K562 (cell line): ENCODE measurements at regions not wholly inside any gene's neighbourhood (a gene's known extent, or its start where the extent isn't known, plus 50 kb on each side); places are given as distances from the start of the nearest gene placed in this dataset.

ENCODE experiments used
- ATAC-seq: fragments of 200-7000 bp; cut with Tn5 transposase; 3 replicates; pipeline ENCODE4 v1.9.1; 2020; ENCODE audit warnings: moderate library complexity
- BruUV-seq: library from RNA; stranded (reverse); fragments of 400-500 nt; replicated peaks from 2 replicates; lab custom pipeline; 2021; lab: Mats Ljungman, UMichigan
- CTCF ChIA-PET: fragments of 300-600 bp; formaldehyde crosslinking; extraction: SDS; loops from one replicate; lab custom pipeline; 2021; ENCODE audit warnings: low intra/inter-chr PET ratio; lab: Yijun Ruan, JAX
- POLR2A ChIA-PET: fragments of 300-600, 350-650 bp; sonication (Branson Sonifier 250); formaldehyde crosslinking; extraction: SDS; loops from one replicate; lab custom pipeline; 2021; ENCODE audit warnings: antibody characterized with exemption, inconsistent platforms; lab: Yijun Ruan, JAX
- DNase-seq, 4 experiments: peaks; one replicate each; pipeline versions ENCODE4 v3.0.0 to v3.0.0-alpha.2; 2011 to 2018; ENCODE audit warnings: low spot score in 3 of 4, mixed read lengths in 3 of 4; ENCODE audit errors: extremely low read depth in 1 of 4
- FAIRE-seq: peaks from 2 replicates; lab custom pipeline; 2011; peaks lifted over from hg19 to GRCh38; lab: Jason Lieb, UNC
- H2AFZ ChIP-seq: 2 replicates; pipeline ENCODE4 v1.6.0; 2011; ENCODE audit warnings: low read depth, low read length, control low read depth, inconsistent platforms
- H3K27ac ChIP-seq: fragments of 200-600 bp; 3 replicates; pipeline ENCODE4 v1.8.0; 2011; ENCODE audit warnings: low read depth, mild to moderate bottlenecking, control low read depth, inconsistent platforms, low read length, moderate library complexity, mixed read lengths; ENCODE audit errors: extremely low read depth
- H3K27me3 ChIP-seq, 2 experiments: fragments of 300-600 bp in 1 of 2; 2 replicates in 1 of 2; 3 replicates in 1 of 2; pipeline versions ENCODE4 v1.6.0 to v1.8.0; 2011; ENCODE audit warnings: inconsistent platforms in 2 of 2, low read length in 2 of 2, mild to moderate bottlenecking in 1 of 2, mixed read lengths in 1 of 2, moderate library complexity in 1 of 2; ENCODE audit not compliant: control insufficient read depth in 2 of 2, insufficient read depth in 2 of 2
- H3K36me3 ChIP-seq: fragments of 300-600 bp; 3 replicates; pipeline ENCODE4 v1.8.0; 2011; ENCODE audit warnings: mild to moderate bottlenecking, low read length, inconsistent platforms; ENCODE audit not compliant: control insufficient read depth, insufficient read depth
- H3K4me1 ChIP-seq, 2 experiments: fragments of 200-600 bp in 1 of 2; replicated peaks in 1 of 2; 2 replicates in 1 of 2; 3 replicates in 1 of 2; pipeline versions ENCODE4 v1.5.1 to v1.8.0; 2011; ENCODE audit warnings: inconsistent platforms in 2 of 2, low read length in 2 of 2, mild to moderate bottlenecking in 1 of 2, mixed read lengths in 1 of 2, moderate library complexity in 1 of 2; ENCODE audit not compliant: control insufficient read depth in 2 of 2, insufficient read depth in 2 of 2
- H3K4me2 ChIP-seq: 2 replicates; pipeline ENCODE4 v1.6.1; 2011; ENCODE audit warnings: low read length, control low read depth, inconsistent platforms, mixed read lengths; ENCODE audit not compliant: insufficient read depth
- H3K4me3 ChIP-seq: fragments of 200-600 bp; sonication (generic), shearing (Covaris generic); 2 replicates; pipeline ENCODE4 v1.5.1; 2016; ENCODE audit warnings: control low read depth, inconsistent platforms
- H3K79me2 ChIP-seq: fragments of 200-600 bp; 3 replicates; pipeline ENCODE4 v1.8.0; 2011; ENCODE audit warnings: low read length, inconsistent platforms; ENCODE audit not compliant: control insufficient read depth, insufficient read depth
- H3K9ac ChIP-seq, 2 experiments: 2 replicates each; pipeline versions ENCODE4 v1.6.0 to v1.6.1; 2011; ENCODE audit warnings: low read depth in 2 of 2, low read length in 2 of 2, control low read depth in 1 of 2, inconsistent platforms in 1 of 2, mild to moderate bottlenecking in 1 of 2, mixed read lengths in 1 of 2; ENCODE audit not compliant: insufficient read depth in 1 of 2
- H3K9me1 ChIP-seq: one replicate; pipeline ENCODE4 v1.6.0; 2011; ENCODE audit warnings: inconsistent platforms, mild to moderate bottlenecking, low read length, moderate library complexity; ENCODE audit not compliant: control insufficient read depth, insufficient read depth
- H3K9me3 ChIP-seq: replicated peaks from 2 replicates; pipeline ENCODE4 v1.5.1; 2011; ENCODE audit warnings: low read depth, low read length, inconsistent platforms; ENCODE audit not compliant: control insufficient read depth, insufficient read depth
- H4K20me1 ChIP-seq: replicated peaks from 2 replicates; pipeline ENCODE4 v1.6.1; 2011; ENCODE audit warnings: low read length, inconsistent platforms, mixed read lengths; ENCODE audit not compliant: control insufficient read depth, insufficient read depth
- BRD4 ChIP-seq: fragments of 200-600 bp; sonication (generic); IDR thresholded peaks from 2 replicates; pipeline ENCODE4 v1.6.1; 2017; ENCODE audit warnings: inconsistent platforms
- CREB3L1 ChIP-seq: fragments of 450-650 bp; IDR thresholded peaks from 2 replicates; pipeline ENCODE4 v1.6.1; 2014; ENCODE audit warnings: low read depth, mild to moderate bottlenecking, moderate library complexity, borderline replicate concordance
- MED1 ChIP-seq: sonication (generic); formaldehyde crosslinking; IDR thresholded peaks from 2 replicates; pipeline ENCODE4 v1.8.1; 2023; ENCODE audit warnings: missing genetic modification reagents, borderline replicate concordance
- PHF20 ChIP-seq: fragments of 450-650 bp; IDR thresholded peaks from 2 replicates; pipeline ENCODE4 v1.6.1; 2018; ENCODE audit not compliant: partially characterized antibody
- RBM14 ChIP-seq: fragments of 200-400 bp; formaldehyde crosslinking; IDR thresholded peaks from 2 replicates; pipeline ENCODE4 v1.6.1; 2018; ENCODE audit warnings: low read depth, mild to moderate bottlenecking, low read length, moderate library complexity, borderline replicate concordance; ENCODE audit not compliant: insufficient read depth
- SMAD3 ChIP-seq: fragments of 450-650 bp; formaldehyde crosslinking; conservative IDR thresholded peaks from 2 replicates; pipeline ENCODE4 v1.4.0; 2020; ENCODE audit warnings: mild to moderate bottlenecking
- SMARCE1 ChIP-seq: fragments of 450-650 bp; IDR thresholded peaks from 2 replicates; pipeline ENCODE4 v1.7.1; 2016; ENCODE audit warnings: mild to moderate bottlenecking
- TSHZ1 ChIP-seq: fragments of 250-450 bp; sonication (Bioruptor Pico); IDR thresholded peaks from 2 replicates; pipeline ENCODE4 v1.4.0; 2020; ENCODE audit warnings: mild to moderate bottlenecking, moderate library complexity
- U2AF2 ChIP-seq: fragments of 200-400 bp; formaldehyde crosslinking; optimal IDR thresholded peaks from 2 replicates; pipeline ENCODE3; 2017; ENCODE audit warnings: low read depth, mild to moderate bottlenecking, low read length
- ZNF764 ChIP-seq: fragments of 250-450 bp; sonication (Bioruptor Pico); IDR thresholded peaks from 2 replicates; pipeline ENCODE4 v1.4.0; 2020; ENCODE audit warnings: low read depth, mild to moderate bottlenecking, moderate library complexity
- WGBS: fragments of 100-300 bp; shearing (Covaris generic); methylation state at CpG from one replicate; pipeline ENCODE4 v1.1.6; 2016; ENCODE audit warnings: low coverage, mixed read lengths; ENCODE audit not compliant: insufficient coverage; ENCODE audit errors: missing lambda C conversion rate; 5-methylcytosine and 5-hydroxymethylcytosine counted together
- in situ Hi-C: fragments of 300-500 bp; cut with MboI; formaldehyde crosslinking; loops from 4 replicates; pipeline ENCODE4 v1.15.0; 2018; ENCODE audit warnings: inconsistent platforms, mixed read lengths
- intact Hi-C: fragments of 100-400 bp; cut with micrococcal nuclease; formaldehyde crosslinking; loops from 2 replicates; pipeline ENCODE4 v1.14.2; 2022

GRCh38 chr4:108492816-108493595 is 127.4 kb upstream of the RPL34 start (continued):
- TF ChIP-seq TSHZ1 (CRISPR knock-in tag) (no peak), SMARCE1 (no peak)

GRCh38 chr4:108488865-108489264 is 131.5 kb upstream of the RPL34 start:
- no peak for DNase-seq
- ChIA-PET CTCF (no interaction called here), POLR2A (no interaction called here)
- Histone ChIP-seq H3K79me2 (no peaks in the 10 kb centered on the region), H3K4me2 (no peak overlapping the region), H3K27me3 (no peaks in the 10 kb centered on the region), H3K9me1 (no peaks in the 10 kb centered on the region), H3K4me3 (no peak overlapping the region), H3K27ac (no peak overlapping the region), H3K9ac (no peak overlapping the region), H3K9me3 (peaks cover 2% of the 10 kb centered on the region; the same call in 1 of the 2 replicates), H4K20me1 (no peaks in the 10 kb centered on the region), H2AFZ (no peak overlapping the region), H3K36me3 (no peaks in the 10 kb centered on the region), H3K4me1 (no peaks in the 10 kb centered on the region)
- FAIRE-seq, result no peak
- 0% methylated on average over 1 of the region's 1 CpG for WGBS
- ATAC-seq, result no peak
- in situ Hi-C loops, result no loop called here
- BruUV-seq, result no TSS peak
- intact Hi-C loops, result no loop called here
- TF ChIP-seq ZNF764 (CRISPR knock-in tag), result no peak
- TF ChIP-seq CREB3L1, result no peak
- TF ChIP-seq MED1 (CRISPR knock-in tag), result no peak
- TF ChIP-seq U2AF2, result no peak
- TF ChIP-seq PHF20, result no peak
- no peak for TF ChIP-seq SMAD3
- TF ChIP-seq BRD4, result no peak
- no peak for TF ChIP-seq RBM14
